ENCODE measurements at regions not wholly inside any gene's neighbourhood (a gene's known extent, or its start where the extent isn't known, plus 50 kb on each side); places are given as distances from the start of the nearest gene placed in this dataset.

DNA sequence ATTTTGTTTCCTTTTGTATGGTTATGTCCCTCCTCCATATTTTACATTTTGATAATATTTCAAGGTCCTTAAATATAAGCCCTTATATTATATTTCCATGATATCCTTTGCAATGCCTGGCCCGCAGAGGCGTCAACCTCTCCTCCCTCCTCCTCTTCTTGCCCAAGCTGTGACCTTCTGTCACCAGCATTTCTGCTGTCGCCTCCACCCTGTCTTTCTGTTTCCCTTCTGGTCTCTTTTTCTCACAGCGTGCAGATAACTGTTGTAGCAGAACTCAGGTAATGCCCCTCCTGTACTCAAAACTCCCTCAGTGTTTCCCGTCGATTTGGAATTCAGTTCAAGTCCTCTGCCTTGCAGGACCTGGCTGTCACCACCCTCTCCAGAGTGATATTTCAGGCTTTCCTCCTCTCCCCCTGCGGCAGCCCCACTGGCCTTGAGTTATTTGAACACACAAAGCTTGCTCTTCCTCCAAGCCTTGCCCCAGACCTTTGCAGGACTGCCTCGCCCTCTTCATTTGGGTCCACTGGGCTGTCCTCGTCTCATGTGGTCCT is 709.3 kb downstream of the DCDC2C start:
- Mint-ChIP-seq H3K27ac (no peak overlapping the region), H3K36me3 (peaks cover 0 to 12% of the 10 kb centered on the region in 2 donors), H3K9me3 (peaks cover 20 to 34% of the 10 kb centered on the region in 2 donors)
- no peak for DNase-seq (ENCODE audit: low spot score in 2 of 2)
- ATAC-seq: no peak

DNA sequence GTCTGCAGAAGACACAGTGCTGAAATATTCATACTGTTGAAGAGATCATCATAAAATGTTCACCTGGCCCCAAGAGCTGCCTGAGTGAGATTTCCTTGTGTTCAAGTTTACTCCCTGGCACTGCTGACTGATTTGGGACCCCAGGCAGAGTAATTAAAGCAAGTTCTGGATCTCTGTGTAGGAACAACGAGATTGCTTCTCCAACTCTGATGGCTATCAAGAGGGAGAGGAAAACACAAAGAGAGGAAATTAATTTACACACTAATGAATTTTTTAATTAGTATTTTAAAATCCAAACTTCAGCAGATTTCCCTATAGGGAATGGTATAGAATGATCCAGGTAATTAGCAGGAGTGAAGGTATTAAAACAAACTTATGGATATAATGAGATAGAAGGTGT is 711.8 kb downstream of the DCDC2C start:
- peaks cover 31 to 37% of the 10 kb centered on the region in 2 donors for H3K9me3 Mint-ChIP-seq

DNA sequence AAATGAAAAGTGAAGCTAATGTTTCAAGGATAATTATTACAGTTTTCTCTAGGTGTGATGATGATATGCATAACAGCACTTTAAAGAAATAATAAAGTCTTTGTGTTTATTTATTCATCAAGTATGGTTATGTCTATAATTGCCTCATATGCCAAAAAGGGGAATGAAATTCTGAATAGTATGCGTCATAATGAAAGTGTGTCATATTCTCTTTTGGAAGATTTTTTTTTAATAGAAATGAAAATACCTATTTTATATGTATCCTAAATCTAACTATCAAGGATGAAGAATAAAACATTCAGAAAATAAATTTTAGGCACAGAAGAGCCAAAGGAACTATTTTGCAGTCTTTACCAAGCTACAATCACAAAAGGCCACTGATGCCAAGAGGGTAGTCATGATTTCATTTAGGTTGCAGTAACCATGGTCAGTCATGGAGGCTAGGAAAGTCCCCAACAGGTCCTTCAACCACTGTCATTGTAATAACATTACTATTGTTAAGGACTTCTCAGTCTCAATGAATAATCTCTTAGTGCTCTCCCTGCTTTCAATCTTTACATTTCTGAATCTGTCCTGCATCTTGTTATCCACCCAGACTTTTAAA is 712.5 kb downstream of the DCDC2C start:
- H3K27ac Mint-ChIP-seq: no peak overlapping the region
- DNase-seq (ENCODE audit: low spot score in 2 of 2) (no peak), ATAC-seq (no peak)
- H3K36me3 Mint-ChIP-seq: peaks cover 5 to 12% of the 10 kb centered on the region in 2 donors
- H3K9me3 Mint-ChIP-seq: peaks cover 31% of the 10 kb centered on the region in 2 donors

More for the DNA sequence above, 711.8 kb downstream of the DCDC2C start:
- no peak for ATAC-seq
- H3K36me3 Mint-ChIP-seq: peaks cover 5 to 18% of the 10 kb centered on the region in 2 donors
- no peak for DNase-seq (ENCODE audit: low spot score in 2 of 2)
- no peak overlapping the region for H3K27ac Mint-ChIP-seq

DNA sequence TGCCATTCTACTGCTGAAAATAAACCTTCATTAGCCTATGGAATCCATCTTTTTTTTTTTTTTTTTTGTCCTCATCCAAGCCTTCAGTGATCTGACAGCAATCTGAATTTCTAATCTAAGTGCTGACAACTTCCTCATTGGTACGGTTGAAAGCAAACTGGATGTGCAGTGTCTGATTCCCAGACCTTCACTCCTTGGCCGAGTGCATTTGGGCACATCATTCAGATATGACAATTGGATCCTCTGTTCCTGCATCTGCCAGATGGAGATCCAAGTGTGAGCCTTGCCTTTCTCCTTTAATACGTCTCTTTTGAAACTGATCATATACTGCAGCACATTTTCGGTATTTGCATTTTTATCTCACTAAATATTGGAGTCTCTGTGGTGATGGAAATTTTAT is 713.1 kb downstream of the DCDC2C start:
- DNase-seq (ENCODE audit: low spot score in 2 of 2) (no peak), ATAC-seq (no peak)
- Mint-ChIP-seq H3K36me3 (peaks cover 5 to 12% of the 10 kb centered on the region in 2 donors), H3K9me3 (peaks cover 29 to 34% of the 10 kb centered on the region in 2 donors), H3K27ac (no peak overlapping the region)

DNA sequence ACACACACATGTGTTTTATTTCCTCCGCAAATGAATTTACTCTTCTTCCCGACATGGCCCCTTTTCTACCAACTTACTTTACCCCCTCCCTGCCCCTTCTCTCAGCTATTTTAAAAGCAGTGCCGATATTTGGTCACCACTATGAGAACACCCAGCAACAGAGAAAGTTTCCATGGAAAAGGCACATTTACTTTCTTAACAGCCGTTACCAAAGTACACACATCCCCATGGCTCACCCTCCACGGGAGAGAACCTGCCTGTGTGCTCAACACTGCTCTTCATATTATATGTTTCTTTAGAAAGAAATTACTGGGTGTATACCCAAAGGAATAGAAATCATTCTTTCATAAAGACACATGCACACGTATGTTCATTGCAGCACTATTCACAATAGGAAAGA is 714.4 kb downstream of the DCDC2C start:
- Mint-ChIP-seq H3K36me3 (peaks cover 5 to 12% of the 10 kb centered on the region in 2 donors), H3K9me3 (peaks cover 26 to 37% of the 10 kb centered on the region in 2 donors), H3K27ac (peak overlapping the region in 1 of 2 donors; percentile 60)
- ATAC-seq (no peak), DNase-seq (ENCODE audit: low spot score in 2 of 2) (no peak)

DNA sequence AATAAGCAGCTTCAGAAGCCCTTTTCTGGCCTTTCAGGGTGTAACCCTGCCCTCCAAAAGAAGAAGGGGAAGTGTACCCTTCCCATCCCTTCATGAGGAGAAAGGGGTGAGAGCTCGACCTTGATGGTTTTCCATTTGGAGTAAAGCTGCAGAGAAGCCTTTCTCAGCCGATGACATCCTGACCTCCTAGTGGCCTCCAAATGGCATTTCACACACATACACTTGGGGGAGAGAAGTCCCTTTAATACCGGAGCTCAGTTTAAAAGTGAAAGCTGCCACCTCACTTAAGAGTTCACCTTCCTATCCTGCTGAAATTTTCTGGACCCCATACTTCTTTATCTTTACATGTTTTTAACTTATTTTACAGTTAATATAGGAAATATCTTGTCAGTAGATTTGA is 716.7 kb downstream of the DCDC2C start:
- Mint-ChIP-seq H3K9me3 (peaks cover 27 to 36% of the 10 kb centered on the region in 2 donors), H3K27ac (no peak overlapping the region), H3K36me3 (peaks cover 5 to 12% of the 10 kb centered on the region in 2 donors)
- ATAC-seq: no peak
- no peak for DNase-seq (ENCODE audit: low spot score in 2 of 2)

DNA sequence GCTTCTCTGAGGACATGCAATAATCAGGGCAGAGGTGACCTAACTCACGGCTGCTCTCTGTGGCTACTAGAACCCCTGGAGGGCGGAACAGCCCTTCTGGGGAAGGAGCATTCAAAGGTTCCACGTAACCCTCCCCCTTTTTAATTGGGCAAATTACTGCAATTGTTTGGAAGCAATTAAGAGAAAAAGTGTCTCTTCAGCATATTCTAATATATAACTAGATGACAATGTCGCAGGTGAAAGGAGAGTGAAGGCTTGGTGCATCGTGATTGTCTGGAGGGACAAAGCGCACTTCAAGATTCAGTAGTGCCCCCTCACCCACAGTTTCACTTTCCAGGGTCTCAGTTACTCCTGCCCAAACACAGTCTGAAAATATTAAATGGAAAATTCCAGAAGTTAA is 720.8 kb downstream of the DCDC2C start:
- no peak for DNase-seq (ENCODE audit: low spot score in 2 of 2)
- no peak overlapping the region for H3K27ac Mint-ChIP-seq

DNA sequence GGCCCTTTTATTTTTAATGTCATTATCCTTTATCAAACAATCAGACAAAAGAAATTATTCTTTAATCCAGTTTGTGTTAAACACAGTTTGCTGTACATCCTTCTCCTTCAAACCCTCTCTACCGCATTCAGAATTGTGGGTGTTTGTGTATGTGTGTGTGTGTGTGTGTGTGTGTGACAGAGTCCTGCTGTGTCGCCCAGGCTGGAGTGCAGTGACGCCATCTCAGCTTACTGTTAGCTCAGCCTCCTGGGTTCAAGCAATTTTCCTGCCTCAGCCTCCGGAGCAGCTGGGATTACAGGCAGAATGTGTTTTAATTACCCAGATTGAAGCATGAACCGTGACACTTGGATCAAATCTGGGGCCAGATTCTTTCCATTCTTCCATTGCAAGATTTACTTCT is 723.7 kb downstream of the DCDC2C start:
- no peak overlapping the region for H3K27ac Mint-ChIP-seq
- no peak for ATAC-seq
- H3K36me3 Mint-ChIP-seq: no peaks in the 10 kb centered on the region
- no peak for DNase-seq (ENCODE audit: low spot score in 2 of 2)
- H3K9me3 Mint-ChIP-seq: peaks cover 16 to 21% of the 10 kb centered on the region in 2 donors

More for the DNA sequence above, 720.8 kb downstream of the DCDC2C start:
- Mint-ChIP-seq H3K36me3 (no peaks in the 10 kb centered on the region), H3K9me3 (peaks cover 21 to 29% of the 10 kb centered on the region in 2 donors)
- ATAC-seq: no peak

GRCh38 chr2:4445821-4446220 is 742.4 kb downstream of the DCDC2C start:
- ATAC-seq: no peak
- DNase-seq (ENCODE audit: low spot score in 2 of 2): no peak
- no peak overlapping the region for H3K27ac Mint-ChIP-seq
- H3K9me3 Mint-ChIP-seq: peaks cover 10% of the 10 kb centered on the region in 2 donors
- H3K36me3 Mint-ChIP-seq: no peaks in the 10 kb centered on the region

- Mint-ChIP-seq H3K36me3 (peaks cover 0 to 6% of the 10 kb centered on the region in 2 donors), H3K9me3 (peaks cover 25 to 37% of the 10 kb centered on the region in 2 donors), H3K27ac (no peak overlapping the region)
- DNase-seq (ENCODE audit: low spot score in 2 of 2) (no peak), ATAC-seq (no peak)
Observed at GRCh38 chr2:4454907-4455306, 751.5 kb downstream of the DCDC2C start.

DNA sequence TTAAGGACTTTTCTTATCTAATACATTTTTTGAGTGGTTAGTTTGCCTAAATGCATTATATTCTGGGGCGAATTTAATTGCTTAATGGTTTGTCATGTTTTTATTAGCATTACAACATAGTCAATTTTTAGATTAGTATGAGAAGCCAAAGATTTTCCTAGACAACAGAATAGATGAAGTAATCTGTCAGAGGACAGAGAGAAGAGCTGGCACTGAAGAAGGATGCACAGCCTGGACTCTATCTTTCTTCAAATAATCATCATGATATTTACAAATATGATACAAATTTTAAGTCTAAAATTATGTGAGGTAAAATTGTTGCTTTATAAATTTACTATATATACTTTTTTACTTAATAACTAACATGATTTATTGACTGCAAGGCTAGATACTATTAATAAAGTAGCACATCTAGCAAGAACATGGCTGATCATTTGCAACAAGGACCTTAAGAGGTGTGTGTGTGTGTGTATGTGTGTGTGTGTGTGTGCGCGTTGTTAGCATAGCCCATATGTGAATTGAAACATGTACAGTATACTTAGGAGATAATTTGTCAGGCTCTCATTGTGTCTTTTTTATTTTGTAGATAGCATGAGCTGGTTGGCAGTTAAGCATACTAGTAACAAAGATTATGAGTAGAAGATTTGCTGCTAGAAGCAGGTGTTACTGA is 752.2 kb downstream of the DCDC2C start:
- no peak overlapping the region for H3K27ac Mint-ChIP-seq
- no peak for ATAC-seq
- peaks cover 0 to 6% of the 10 kb centered on the region in 2 donors for H3K36me3 Mint-ChIP-seq
- peaks cover 25 to 37% of the 10 kb centered on the region in 2 donors for H3K9me3 Mint-ChIP-seq
- no peak for DNase-seq (ENCODE audit: low spot score in 2 of 2)

- ATAC-seq (no peak), DNase-seq (ENCODE audit: low spot score in 2 of 2) (no peak)
- peaks cover 4 to 20% of the 10 kb centered on the region in 2 donors for H3K9me3 Mint-ChIP-seq
- H3K36me3 Mint-ChIP-seq: no peaks in the 10 kb centered on the region
- H3K27ac Mint-ChIP-seq: no peak overlapping the region
Observed at GRCh38 chr2:4464634-4465266, 761.4 kb downstream of the DCDC2C start.

GRCh38 chr2:4465671-4466070 is 762.3 kb downstream of the DCDC2C start:
- ATAC-seq: no peak
- H3K27ac Mint-ChIP-seq: no peak overlapping the region
- no peaks in the 10 kb centered on the region for H3K36me3 Mint-ChIP-seq
- peaks cover 6 to 22% of the 10 kb centered on the region in 2 donors for H3K9me3 Mint-ChIP-seq
- no peak for DNase-seq (ENCODE audit: low spot score in 2 of 2)

GRCh38 chr2:4475618-4476017 is 772.2 kb downstream of the DCDC2C start:
- Mint-ChIP-seq H3K27ac (no peak overlapping the region), H3K9me3 (peaks cover 15 to 27% of the 10 kb centered on the region in 2 donors), H3K36me3 (no peaks in the 10 kb centered on the region)
- no peak for ATAC-seq
- DNase-seq (ENCODE audit: low spot score in 2 of 2): no peak

GRCh38 chr2:4483050-4483449 is 779.7 kb downstream of the DCDC2C start:
- Mint-ChIP-seq H3K36me3 (peaks cover 0 to 18% of the 10 kb centered on the region in 2 donors), H3K27ac (no peak overlapping the region), H3K9me3 (peaks cover 21 to 41% of the 10 kb centered on the region in 2 donors)
- no peak for ATAC-seq
- DNase-seq (ENCODE audit: low spot score in 2 of 2): no peak

DNA sequence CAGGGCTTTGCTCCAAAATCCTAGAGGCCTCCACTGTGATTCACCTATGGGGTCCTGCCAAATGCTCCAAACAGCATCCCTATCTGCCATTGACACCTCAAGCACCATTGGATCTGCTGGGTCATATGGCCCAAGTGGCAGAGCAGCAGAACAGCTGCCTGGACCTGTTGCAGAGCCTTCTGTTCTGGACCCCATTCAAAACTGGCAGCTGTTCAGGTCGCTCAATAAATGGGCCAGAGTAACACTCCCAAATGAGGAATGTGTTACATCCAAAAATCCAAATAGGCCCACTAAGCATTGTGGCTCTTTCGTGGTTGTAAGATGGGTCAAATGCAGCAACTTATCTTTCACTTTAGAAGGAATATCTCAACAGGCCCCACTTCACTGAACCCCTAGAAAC is 783.6 kb downstream of the DCDC2C start:
- Mint-ChIP-seq H3K36me3 (peaks cover 0 to 18% of the 10 kb centered on the region in 2 donors), H3K9me3 (peaks cover 23 to 46% of the 10 kb centered on the region in 2 donors), H3K27ac (no peak overlapping the region)
- ATAC-seq (no peak), DNase-seq (ENCODE audit: low spot score in 2 of 2) (no peak)

DNA sequence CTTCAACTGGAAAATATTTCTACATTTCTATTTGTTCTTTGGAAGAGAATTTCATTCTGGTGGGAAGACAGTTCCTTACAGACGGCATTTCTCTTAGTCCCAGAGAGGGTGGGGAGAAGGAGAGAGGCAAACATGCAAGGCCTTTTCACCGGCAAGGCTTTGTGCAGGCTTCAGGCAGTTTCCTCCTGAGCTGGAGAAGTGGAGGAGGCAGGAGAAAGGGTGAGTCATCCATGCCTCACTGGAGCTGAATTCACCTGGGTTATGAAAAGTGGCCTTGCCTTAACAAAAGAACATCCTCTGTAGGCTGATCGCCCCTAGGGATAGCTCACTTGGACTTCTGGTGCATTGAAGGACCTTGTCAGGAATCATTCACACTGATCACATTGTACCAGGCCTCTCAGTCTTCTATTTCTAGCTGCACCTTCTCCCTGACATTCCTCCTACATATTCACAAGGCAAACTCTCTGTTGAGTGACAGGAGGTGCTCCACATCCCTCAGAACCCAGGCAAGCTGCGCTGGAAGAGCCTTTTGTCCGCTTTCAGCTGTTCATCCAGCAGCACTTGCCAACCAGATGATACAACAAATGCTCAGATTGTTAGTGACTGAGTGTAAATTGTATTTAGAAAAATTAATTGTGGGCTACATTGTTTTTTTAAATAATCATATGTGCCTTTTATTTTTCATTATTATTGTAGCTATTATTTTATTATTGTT is 796.1 kb downstream of the DCDC2C start:
- H3K27ac Mint-ChIP-seq: no peak overlapping the region
- H3K36me3 Mint-ChIP-seq: no peaks in the 10 kb centered on the region
- peaks cover 0 to 4% of the 10 kb centered on the region in 2 donors for H3K9me3 Mint-ChIP-seq
- no peak for ATAC-seq
- no peak for DNase-seq (ENCODE audit: low spot score in 2 of 2)
